HCT116 (cell line): ENCODE measurements at regions not wholly inside any gene's neighbourhood (a gene's known extent, or its start where the extent isn't known, plus 50 kb on each side); places are given as distances from the start of the nearest gene placed in this dataset.

Source experiments
- ATF3 ChIP-seq: IDR thresholded peaks from 2 replicates; pipeline ENCODE4 v1.6.1; 2012
- CBX3 ChIP-seq: IDR thresholded peaks from 2 replicates; pipeline ENCODE4 v1.6.1; 2012; ENCODE audit warnings: low read depth
- EZH2phosphoT487 ChIP-seq: fragments of 200-600 bp; IDR thresholded peaks from 2 replicates; pipeline ENCODE4 v1.6.1; 2018; ENCODE audit warnings: antibody characterized with exemption, borderline replicate concordance
- POLR2A ChIP-seq: IDR thresholded peaks from 2 replicates; pipeline ENCODE4 v1.7.0; 2011; ENCODE audit warnings: borderline replicate concordance; ENCODE audit not compliant: insufficient read depth, insufficient read length; ENCODE audit errors: extremely low read depth
- POLR2AphosphoS5 ChIP-seq: IDR thresholded peaks from 2 replicates; pipeline ENCODE4 v1.6.1; 2011; ENCODE audit warnings: mild to moderate bottlenecking, low read depth, low read length, moderate library complexity
- RAD21 ChIP-seq: IDR thresholded peaks from 2 replicates; pipeline ENCODE4 v1.6.1; 2012; ENCODE audit warnings: low read depth, mild to moderate bottlenecking
- REST ChIP-seq: IDR thresholded peaks from 2 replicates; pipeline ENCODE4 v1.6.1; 2012; ENCODE audit warnings: low read depth
- SIN3A ChIP-seq: IDR thresholded peaks from 2 replicates; pipeline ENCODE4 v1.6.1; 2012; ENCODE audit warnings: low read depth
- SRF ChIP-seq: IDR thresholded peaks from 2 replicates; pipeline ENCODE4 v1.6.1; 2012; ENCODE audit warnings: low read depth
- TF ChIP-seq, protein P1 (sequence below), 3 experiments: fragments of 200-600 bp in 1 of 3; sonication (generic) in 1 of 3; IDR thresholded peaks in 2 of 3; conservative IDR thresholded peaks in 1 of 3; 2 replicates each; pipeline ENCODE4 v1.5.1; 2012 to 2017; ENCODE audit warnings: low read depth in 2 of 3, low read length in 2 of 3, antibody characterized with exemption in 1 of 3, borderline replicate concordance in 1 of 3, control low read depth in 1 of 3, mild to moderate bottlenecking in 1 of 3, mixed read lengths in 1 of 3, mixed run types in 1 of 3, moderate library complexity in 1 of 3; ENCODE audit not compliant: insufficient read depth in 1 of 3

DNA sequence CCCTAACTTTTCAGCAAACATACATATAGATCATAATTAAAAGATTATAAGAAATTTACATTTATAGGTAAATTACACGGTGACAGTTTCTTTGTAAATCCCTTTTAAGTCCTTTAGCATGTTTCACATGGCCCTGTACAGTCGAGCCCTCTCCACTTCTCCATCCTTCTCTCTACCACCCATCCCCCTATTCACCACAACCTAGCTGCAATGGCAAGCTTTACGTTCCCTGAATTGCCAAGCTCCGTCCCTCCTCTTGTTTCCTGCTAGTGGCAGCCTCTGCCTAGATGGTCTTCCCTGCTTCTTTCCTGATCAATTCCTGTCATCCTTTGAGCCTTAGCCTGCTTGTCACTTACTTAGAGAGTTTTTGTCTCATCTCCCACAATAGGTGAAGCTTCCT is 116.2 kb downstream of the TMA16 start:
- TF ChIP-seq, protein P1, sequence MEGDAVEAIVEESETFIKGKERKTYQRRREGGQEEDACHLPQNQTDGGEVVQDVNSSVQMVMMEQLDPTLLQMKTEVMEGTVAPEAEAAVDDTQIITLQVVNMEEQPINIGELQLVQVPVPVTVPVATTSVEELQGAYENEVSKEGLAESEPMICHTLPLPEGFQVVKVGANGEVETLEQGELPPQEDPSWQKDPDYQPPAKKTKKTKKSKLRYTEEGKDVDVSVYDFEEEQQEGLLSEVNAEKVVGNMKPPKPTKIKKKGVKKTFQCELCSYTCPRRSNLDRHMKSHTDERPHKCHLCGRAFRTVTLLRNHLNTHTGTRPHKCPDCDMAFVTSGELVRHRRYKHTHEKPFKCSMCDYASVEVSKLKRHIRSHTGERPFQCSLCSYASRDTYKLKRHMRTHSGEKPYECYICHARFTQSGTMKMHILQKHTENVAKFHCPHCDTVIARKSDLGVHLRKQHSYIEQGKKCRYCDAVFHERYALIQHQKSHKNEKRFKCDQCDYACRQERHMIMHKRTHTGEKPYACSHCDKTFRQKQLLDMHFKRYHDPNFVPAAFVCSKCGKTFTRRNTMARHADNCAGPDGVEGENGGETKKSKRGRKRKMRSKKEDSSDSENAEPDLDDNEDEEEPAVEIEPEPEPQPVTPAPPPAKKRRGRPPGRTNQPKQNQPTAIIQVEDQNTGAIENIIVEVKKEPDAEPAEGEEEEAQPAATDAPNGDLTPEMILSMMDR (IDR thresholded peaks at IDR 0.05 in 2 of 3, conservative IDR thresholded peaks at IDR 0.05 in 1 of 3; ENCODE audit: borderline replicate concordance in 1 of 3, insufficient read depth in 1 of 3, low read depth in 2 of 3, low read length in 2 of 3) = no peak
- TF ChIP-seq POLR2AphosphoS5 = no peak
- no peak for TF ChIP-seq EZH2phosphoT487
- no peak for TF ChIP-seq REST
- no peak for TF ChIP-seq POLR2A
- TF ChIP-seq SIN3A = no peak
- no peak for TF ChIP-seq CBX3
- no peak for TF ChIP-seq RAD21
- TF ChIP-seq ATF3 = no peak
- no peak for TF ChIP-seq SRF
